Heart left ventricle (tissue), 16 donors: ENCODE measurements at regions not wholly inside any gene's neighbourhood (a gene's known extent, or its start where the extent isn't known, plus 50 kb on each side); places are given as distances from the start of the nearest gene placed in this dataset.

Experiments
- ATAC-seq, 4 donors: fragments of 200-7000 bp; cut with Tn5 transposase; one replicate each; pipeline ENCODE4 v1.9.1; 2020 to 2022; ENCODE audit warnings: moderate library complexity in 4 of 4, mild to moderate bottlenecking in 3 of 4, moderate number of reproducible peaks in 1 of 4
- DNase-seq, 5 donors: peaks; one replicate each; pipeline ENCODE4 v3.0.0-alpha.2; 2020
- H3K27ac ChIP-seq, 12 donors: fragments of 200-600 bp; sonication (generic) in 4 of 12; one replicate each; pipeline versions ENCODE4 v1.5.0 to v1.8.0; 2016 to 2022; ENCODE audit warnings: mild to moderate bottlenecking in 2 of 12
- H3K27me3 ChIP-seq, 9 donors: fragments of 200-600 bp; sonication (generic) in 2 of 9; one replicate each; pipeline versions ENCODE4 v1.5.1 to v1.8.0; 2016 to 2022; ENCODE audit warnings: mild to moderate bottlenecking in 3 of 9
- H3K36me3 ChIP-seq, 9 donors: fragments of 200-600 bp; sonication (generic) in 2 of 9; one replicate each; pipeline versions ENCODE4 v1.5.0 to v1.8.0; 2018 to 2022; ENCODE audit warnings: mild to moderate bottlenecking in 2 of 9
- H3K4me1 ChIP-seq, 12 donors: fragments of 200-600 bp; sonication (generic) in 4 of 12; one replicate each; pipeline versions ENCODE4 v1.5.0 to v1.8.0; 2016 to 2022; ENCODE audit warnings: mild to moderate bottlenecking in 3 of 12
- H3K4me3 ChIP-seq, 12 donors: fragments of 200-600 bp; sonication (generic) in 4 of 12; one replicate each; pipeline versions ENCODE4 v1.5.0 to v1.8.0; 2017 to 2022; ENCODE audit warnings: mild to moderate bottlenecking in 9 of 12, moderate library complexity in 4 of 12
- H3K9me3 ChIP-seq, 12 donors: fragments of 200-600 bp; sonication (generic) in 4 of 12; one replicate each; pipeline versions ENCODE4 v1.5.0 to v1.8.0; 2016 to 2022; ENCODE audit warnings: mild to moderate bottlenecking in 1 of 12
- POLR2A ChIP-seq, 2 donors: fragments of 450-650 bp; IDR thresholded peaks; one replicate each; pipeline ENCODE4 v1.6.1; 2017; ENCODE audit warnings: antibody characterized with exemption in 2 of 2, mild to moderate bottlenecking in 2 of 2, moderate library complexity in 2 of 2
- WGBS, 4 donors: extraction: QIAGEN DNeasy Blood & Tissue Kit in 2 of 4; methylation state at CpG; one replicate each; pipeline versions ENCODE4 v1.1.5 to v1.1.7; 2013 to 2018; 5-methylcytosine and 5-hydroxymethylcytosine counted together
- intact Hi-C, 10 donors: fragments of 100-400 bp; cut with DNase I; formaldehyde crosslinking; loops; one replicate each; pipeline versions ENCODE4 v1.11.1 to v1.14.2; 2022
- TF ChIP-seq, protein P1 (sequence below), 12 donors: fragments of 200-600 bp; sonication (generic) in 4 of 12; IDR thresholded peaks; one replicate each; pipeline versions ENCODE4 v1.5.0 to v1.8.0; 2018 to 2022; ENCODE audit warnings: antibody characterized with exemption in 12 of 12, mild to moderate bottlenecking in 5 of 12
- donor health status: ischemic (EF 13 %, LVEDD 7.1; RV severe dilation, severe dysfunction).
- donor health status: healthy with polysubstance abuse.
- donor health status: DM: no; HTN: yes; CAD: no.
- donor health status: DM: no; HTN: no; CAD: no.
- donor health status: ischemic (EF 25% LVEDD 6.9; RV normal size, moderate dysfunction).
- donor health status: ischemic (EF 25% LVEDD 5.7; RV mildly dilated, moderate dysfunction).
- donor health status: healthy.
- donor health status: DM: yes; HTN: yes; CAD: no.
- donor health status: ischemic (EF 35%, LVEDD 5.7; RV mildly dilated, moderate dysfunction).
- donor health status: nonischemic (EF 11% LVEDD 7.7; RV severe dilation, severe dysfunction).
- donor health status: DM: yes; HTN: yes; CAD: no.
- donor health status: PGD.
- donor health status: ischemic (EF 29% LVEDD 5.4; RV normal size, mild dysfunction).
- donor health status: nonischemic (EF 23%, LVEDD 6.1; RV moderate dilation, normal function).

DNA sequence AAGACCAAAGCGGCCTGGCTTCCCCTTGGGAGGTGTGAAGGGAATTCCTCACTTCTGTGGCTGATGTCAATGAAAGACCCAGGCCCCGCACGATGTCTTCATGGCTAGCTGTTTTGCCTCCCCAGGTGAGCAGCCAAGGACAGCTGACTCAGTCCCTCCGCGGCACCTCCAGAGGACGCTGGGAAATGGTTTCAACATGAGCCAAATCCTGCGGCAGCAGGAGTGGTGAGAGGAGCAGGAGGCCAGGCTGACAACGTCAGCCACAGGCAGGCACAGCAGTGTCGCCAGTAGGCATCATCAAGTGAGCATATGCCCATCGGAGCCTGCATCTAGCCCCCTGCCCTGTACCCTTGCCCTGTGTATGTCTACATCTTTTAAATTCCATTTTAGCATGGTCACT is 156.4 kb upstream of the RAB6C start:
- Histone ChIP-seq H3K4me1 (no peaks in the 10 kb centered on the region), H3K4me3 (no peak overlapping the region), H3K36me3 (no peaks in the 10 kb centered on the region), H3K27ac (no peak overlapping the region), H3K9me3 (no peaks in the 10 kb centered on the region), H3K27me3 (peaks cover 0 to 1% (median 0%) of the 10 kb centered on the region in 9 donors)
- TF ChIP-seq, protein P1, sequence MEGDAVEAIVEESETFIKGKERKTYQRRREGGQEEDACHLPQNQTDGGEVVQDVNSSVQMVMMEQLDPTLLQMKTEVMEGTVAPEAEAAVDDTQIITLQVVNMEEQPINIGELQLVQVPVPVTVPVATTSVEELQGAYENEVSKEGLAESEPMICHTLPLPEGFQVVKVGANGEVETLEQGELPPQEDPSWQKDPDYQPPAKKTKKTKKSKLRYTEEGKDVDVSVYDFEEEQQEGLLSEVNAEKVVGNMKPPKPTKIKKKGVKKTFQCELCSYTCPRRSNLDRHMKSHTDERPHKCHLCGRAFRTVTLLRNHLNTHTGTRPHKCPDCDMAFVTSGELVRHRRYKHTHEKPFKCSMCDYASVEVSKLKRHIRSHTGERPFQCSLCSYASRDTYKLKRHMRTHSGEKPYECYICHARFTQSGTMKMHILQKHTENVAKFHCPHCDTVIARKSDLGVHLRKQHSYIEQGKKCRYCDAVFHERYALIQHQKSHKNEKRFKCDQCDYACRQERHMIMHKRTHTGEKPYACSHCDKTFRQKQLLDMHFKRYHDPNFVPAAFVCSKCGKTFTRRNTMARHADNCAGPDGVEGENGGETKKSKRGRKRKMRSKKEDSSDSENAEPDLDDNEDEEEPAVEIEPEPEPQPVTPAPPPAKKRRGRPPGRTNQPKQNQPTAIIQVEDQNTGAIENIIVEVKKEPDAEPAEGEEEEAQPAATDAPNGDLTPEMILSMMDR (IDR thresholded peaks at IDR 0.05) = no peak
- TF ChIP-seq POLR2A (IDR thresholded peaks at IDR 0.05) = no peak
- 63 to 87% (median 85%) methylated on average over 10 of the region's 10 CpGs for WGBS, 4 donors
- ATAC-seq (no peak), DNase-seq (no peak)
- intact Hi-C loops = no loop called here

DNA sequence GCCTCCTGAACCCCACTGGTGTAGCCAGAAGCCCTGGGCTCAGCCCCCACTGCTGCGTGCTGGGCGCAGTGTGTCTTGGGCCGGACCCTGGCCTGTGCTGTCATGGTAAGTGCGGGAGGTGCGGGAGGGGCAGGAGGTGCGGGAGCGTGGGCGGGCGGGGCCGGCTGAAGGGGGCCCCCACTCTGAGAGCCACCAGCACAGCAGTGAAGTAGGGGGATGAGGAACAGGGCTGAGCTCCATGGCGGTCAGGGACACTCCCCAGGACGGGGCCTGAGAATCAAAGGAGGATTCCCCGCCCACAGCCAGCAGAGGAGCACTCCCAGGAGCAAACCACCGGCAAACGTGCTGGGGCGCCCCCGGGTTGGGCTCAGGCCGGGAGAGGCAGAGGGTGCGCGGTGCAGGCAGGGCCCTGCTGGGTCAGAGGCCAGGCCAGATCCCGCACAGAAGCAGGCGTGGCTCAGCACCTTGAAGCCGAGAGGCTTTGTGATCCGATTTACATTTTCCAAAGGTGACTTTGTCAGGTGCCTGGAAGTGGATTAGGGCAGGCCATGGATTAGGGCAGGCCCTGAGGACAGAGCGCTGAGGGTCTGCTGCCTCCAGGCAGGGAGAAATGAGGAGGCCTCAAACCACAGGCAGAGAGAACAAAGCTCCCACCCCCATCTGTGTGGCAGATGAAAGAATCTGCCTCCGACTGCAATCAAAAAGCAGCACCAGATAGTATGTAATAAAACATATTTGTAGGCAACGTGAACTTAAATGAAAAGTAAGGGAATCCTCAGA is 152.0 kb upstream of the RAB6C start:
- Histone ChIP-seq H3K9me3 (peaks cover 0 to 17% (median 2%) of the 10 kb centered on the region in 12 donors), H3K36me3 (no peaks in the 10 kb centered on the region), H3K4me1 (no peaks in the 10 kb centered on the region), H3K4me3 (no peak overlapping the region), H3K27me3 (peaks cover 0 to 7% (median 0%) of the 10 kb centered on the region in 9 donors), H3K27ac (no peak overlapping the region)
- DNase-seq = no peak
- 63 to 73% (median 67%) methylated on average over 13 to 27 of the region's 27 CpGs for WGBS, 4 donors
- TF ChIP-seq, protein P1 (IDR thresholded peaks at IDR 0.05) = no peak
- TF ChIP-seq POLR2A (IDR thresholded peaks at IDR 0.05) = no peak
- no peak for ATAC-seq
- intact Hi-C loops = no loop called here

- no peak overlapping the region for H3K4me3 ChIP-seq
Measured at GRCh38 chr2:129828792-129829191, 150.7 kb upstream of the RAB6C start.

GRCh38 chr2:129829588-129829987 is 149.9 kb upstream of the RAB6C start:
- 78 to 90% (median 84%) methylated on average over 3 of the region's 3 CpGs for WGBS, 4 donors
- Histone ChIP-seq H3K27ac (no peak overlapping the region), H3K36me3 (no peaks in the 10 kb centered on the region), H3K4me3 (no peak overlapping the region), H3K9me3 (peaks cover 0 to 17% (median 2%) of the 10 kb centered on the region in 12 donors), H3K27me3 (peaks cover 0 to 8% (median 0%) of the 10 kb centered on the region in 9 donors), H3K4me1 (no peaks in the 10 kb centered on the region)
- ATAC-seq (no peak), DNase-seq (no peak)
- TF ChIP-seq, protein P1 (IDR thresholded peaks at IDR 0.05) = no peak
- TF ChIP-seq POLR2A (IDR thresholded peaks at IDR 0.05) = no peak
- intact Hi-C loops = no loop called here

More at GRCh38 chr2:129828792-129829191, 150.7 kb upstream of the RAB6C start:
- TF ChIP-seq POLR2A (IDR thresholded peaks at IDR 0.05) = no peak
- TF ChIP-seq, protein P1 (IDR thresholded peaks at IDR 0.05) = no peak
- no peak for DNase-seq
- 64 to 86% (median 78%) methylated on average over 7 of the region's 7 CpGs for WGBS, 4 donors
- Histone ChIP-seq H3K9me3 (peaks cover 0 to 17% (median 2%) of the 10 kb centered on the region in 12 donors), H3K4me1 (no peaks in the 10 kb centered on the region), H3K27ac (no peak overlapping the region), H3K27me3 (peaks cover 0 to 8% (median 0%) of the 10 kb centered on the region in 9 donors), H3K36me3 (no peaks in the 10 kb centered on the region)
- no peak for ATAC-seq
- intact Hi-C loops = no loop called here
